Hepatocyte (in vitro differentiated cells): ENCODE measurements at regions not wholly inside any gene's neighbourhood (a gene's known extent, or its start where the extent isn't known, plus 50 kb on each side); places are given as distances from the start of the nearest gene placed in this dataset.

Source experiments
- EZH2phosphoT487 ChIP-seq: fragments of 200-600 bp; sonication (generic); IDR thresholded peaks from one replicate; pipeline ENCODE4 v1.6.1; 2018; ENCODE audit warnings: antibody characterized with exemption, mild to moderate bottlenecking, low read depth, moderate library complexity; ENCODE audit not compliant: unreplicated experiment, severe bottlenecking
- TF ChIP-seq, protein P1 (sequence below): fragments of 200-600 bp; sonication (generic); IDR thresholded peaks from 2 replicates; pipeline ENCODE4 v1.5.1; 2016; ENCODE audit warnings: antibody characterized with exemption, mild to moderate bottlenecking; ENCODE audit not compliant: poor library complexity

DNA sequence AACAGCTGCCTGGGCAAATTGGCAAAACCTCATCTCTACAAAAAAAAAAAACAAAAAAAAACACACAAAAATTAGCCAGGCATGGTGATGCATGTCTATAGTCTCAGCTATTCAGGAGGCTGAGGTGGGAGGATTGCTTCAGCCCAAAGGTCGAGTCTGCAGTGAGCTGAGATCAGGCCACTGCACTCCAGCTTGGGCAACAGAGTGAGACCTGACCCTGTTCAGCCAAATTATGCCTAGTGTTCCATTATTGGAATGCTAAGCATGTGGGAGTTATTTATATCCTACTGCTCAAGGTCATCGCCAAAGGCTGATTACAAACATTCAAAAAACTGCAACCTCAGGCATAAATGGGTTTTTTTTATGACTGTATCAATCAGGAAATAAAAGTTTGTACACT lies 1251.0 kb upstream of the PCDH9 start:
- TF ChIP-seq, protein P1, sequence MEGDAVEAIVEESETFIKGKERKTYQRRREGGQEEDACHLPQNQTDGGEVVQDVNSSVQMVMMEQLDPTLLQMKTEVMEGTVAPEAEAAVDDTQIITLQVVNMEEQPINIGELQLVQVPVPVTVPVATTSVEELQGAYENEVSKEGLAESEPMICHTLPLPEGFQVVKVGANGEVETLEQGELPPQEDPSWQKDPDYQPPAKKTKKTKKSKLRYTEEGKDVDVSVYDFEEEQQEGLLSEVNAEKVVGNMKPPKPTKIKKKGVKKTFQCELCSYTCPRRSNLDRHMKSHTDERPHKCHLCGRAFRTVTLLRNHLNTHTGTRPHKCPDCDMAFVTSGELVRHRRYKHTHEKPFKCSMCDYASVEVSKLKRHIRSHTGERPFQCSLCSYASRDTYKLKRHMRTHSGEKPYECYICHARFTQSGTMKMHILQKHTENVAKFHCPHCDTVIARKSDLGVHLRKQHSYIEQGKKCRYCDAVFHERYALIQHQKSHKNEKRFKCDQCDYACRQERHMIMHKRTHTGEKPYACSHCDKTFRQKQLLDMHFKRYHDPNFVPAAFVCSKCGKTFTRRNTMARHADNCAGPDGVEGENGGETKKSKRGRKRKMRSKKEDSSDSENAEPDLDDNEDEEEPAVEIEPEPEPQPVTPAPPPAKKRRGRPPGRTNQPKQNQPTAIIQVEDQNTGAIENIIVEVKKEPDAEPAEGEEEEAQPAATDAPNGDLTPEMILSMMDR = no peak
- TF ChIP-seq EZH2phosphoT487 = no peak
